ENCODE measurements at regions not wholly inside any gene's neighbourhood (a gene's known extent, or its start where the extent isn't known, plus 50 kb on each side); places are given as distances from the start of the nearest gene placed in this dataset.

DNA sequence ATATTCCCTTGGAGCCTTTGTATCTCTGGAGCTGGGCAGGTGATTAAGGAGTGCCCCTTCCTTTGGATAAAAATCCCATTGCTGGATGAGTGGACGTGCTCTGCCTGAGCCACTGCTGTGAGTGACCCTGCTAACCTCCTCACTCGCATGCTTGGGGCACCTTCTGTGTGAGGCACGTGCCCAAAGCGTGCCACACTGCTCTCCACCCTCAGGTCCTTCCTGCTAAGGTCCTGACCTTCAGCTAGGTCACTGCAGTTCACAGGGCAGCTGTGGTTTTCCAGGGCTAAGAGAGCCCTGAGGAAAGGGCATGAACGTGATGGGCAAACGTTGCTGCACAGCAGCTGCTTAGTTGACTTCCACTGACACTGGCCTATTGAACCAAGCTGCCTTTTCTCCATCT, 204.4 kb upstream of the COBL start:
- Histone ChIP-seq H3K9me3 (ENCODE audit: severe bottlenecking) (no peaks in the 10 kb centered on the region), H3K27me3 (ENCODE audit: insufficient read depth, low read depth, severe bottlenecking) (no peaks in the 10 kb centered on the region), H3K4me3 (ENCODE audit: low read depth, low read length) (no peak overlapping the region), H3K27ac (no peak overlapping the region), H3K36me3 (no peaks in the 10 kb centered on the region)
- TF ChIP-seq, protein P1, sequence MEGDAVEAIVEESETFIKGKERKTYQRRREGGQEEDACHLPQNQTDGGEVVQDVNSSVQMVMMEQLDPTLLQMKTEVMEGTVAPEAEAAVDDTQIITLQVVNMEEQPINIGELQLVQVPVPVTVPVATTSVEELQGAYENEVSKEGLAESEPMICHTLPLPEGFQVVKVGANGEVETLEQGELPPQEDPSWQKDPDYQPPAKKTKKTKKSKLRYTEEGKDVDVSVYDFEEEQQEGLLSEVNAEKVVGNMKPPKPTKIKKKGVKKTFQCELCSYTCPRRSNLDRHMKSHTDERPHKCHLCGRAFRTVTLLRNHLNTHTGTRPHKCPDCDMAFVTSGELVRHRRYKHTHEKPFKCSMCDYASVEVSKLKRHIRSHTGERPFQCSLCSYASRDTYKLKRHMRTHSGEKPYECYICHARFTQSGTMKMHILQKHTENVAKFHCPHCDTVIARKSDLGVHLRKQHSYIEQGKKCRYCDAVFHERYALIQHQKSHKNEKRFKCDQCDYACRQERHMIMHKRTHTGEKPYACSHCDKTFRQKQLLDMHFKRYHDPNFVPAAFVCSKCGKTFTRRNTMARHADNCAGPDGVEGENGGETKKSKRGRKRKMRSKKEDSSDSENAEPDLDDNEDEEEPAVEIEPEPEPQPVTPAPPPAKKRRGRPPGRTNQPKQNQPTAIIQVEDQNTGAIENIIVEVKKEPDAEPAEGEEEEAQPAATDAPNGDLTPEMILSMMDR (IDR thresholded peaks at IDR 0.05; ENCODE audit: low read depth, low read length): no peak
- no peak for DNase-seq

DNA sequence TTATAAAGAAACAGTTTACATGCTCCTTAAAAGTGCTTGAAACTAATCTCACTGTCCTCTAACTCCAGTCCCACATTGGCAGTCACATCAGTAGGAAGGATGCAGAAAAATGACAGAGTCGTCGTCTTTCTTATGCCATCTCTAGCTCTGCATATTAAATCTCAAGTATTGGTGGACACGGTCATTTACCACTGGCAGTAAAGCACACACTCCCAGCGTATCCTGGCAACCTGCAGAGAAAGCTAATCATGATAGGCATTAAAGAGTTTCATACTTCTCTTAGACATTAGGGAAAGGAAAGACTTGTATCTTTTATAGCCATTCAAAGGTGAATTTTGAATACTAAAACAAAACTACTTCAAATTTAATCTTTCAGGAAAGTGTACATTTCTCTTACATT, 202.0 kb upstream of the COBL start:
- no peaks in the 10 kb centered on the region for H3K9me3 ChIP-seq (ENCODE audit: severe bottlenecking)
- no peak overlapping the region for H3K27ac ChIP-seq
- DNase-seq: no peak
- no peaks in the 10 kb centered on the region for H3K36me3 ChIP-seq
- H3K27me3 ChIP-seq (ENCODE audit: insufficient read depth, low read depth, severe bottlenecking): no peaks in the 10 kb centered on the region
- H3K4me3 ChIP-seq (ENCODE audit: low read depth, low read length): no peak overlapping the region
- TF ChIP-seq, protein P1 (IDR thresholded peaks at IDR 0.05; ENCODE audit: low read depth, low read length): no peak

DNA sequence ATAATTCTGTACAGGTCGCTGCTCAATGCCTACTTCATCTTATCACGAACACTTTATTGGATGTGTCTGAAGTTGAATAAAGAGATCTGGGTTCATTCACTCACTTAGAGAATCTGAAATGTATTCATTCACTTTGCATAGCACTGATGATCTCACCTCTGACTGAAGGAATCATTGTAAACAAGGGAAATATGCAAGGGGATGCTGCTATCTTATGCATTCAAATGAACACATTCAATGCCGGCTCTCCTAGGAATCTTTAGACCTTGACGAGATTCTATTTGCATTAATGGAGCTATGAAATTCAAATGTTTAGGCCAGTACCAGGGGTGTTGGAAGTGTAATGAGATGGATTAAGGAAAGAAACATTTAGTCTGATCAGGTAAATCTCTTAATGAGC, 200.6 kb upstream of the COBL start:
- Histone ChIP-seq H3K4me3 (ENCODE audit: low read depth, low read length) (no peak overlapping the region), H3K36me3 (no peaks in the 10 kb centered on the region), H3K27ac (no peak overlapping the region), H3K9me3 (ENCODE audit: severe bottlenecking) (no peaks in the 10 kb centered on the region), H3K27me3 (ENCODE audit: insufficient read depth, low read depth, severe bottlenecking) (no peaks in the 10 kb centered on the region)
- no peak for DNase-seq
- TF ChIP-seq, protein P1 (IDR thresholded peaks at IDR 0.05; ENCODE audit: low read depth, low read length): no peak

DNA sequence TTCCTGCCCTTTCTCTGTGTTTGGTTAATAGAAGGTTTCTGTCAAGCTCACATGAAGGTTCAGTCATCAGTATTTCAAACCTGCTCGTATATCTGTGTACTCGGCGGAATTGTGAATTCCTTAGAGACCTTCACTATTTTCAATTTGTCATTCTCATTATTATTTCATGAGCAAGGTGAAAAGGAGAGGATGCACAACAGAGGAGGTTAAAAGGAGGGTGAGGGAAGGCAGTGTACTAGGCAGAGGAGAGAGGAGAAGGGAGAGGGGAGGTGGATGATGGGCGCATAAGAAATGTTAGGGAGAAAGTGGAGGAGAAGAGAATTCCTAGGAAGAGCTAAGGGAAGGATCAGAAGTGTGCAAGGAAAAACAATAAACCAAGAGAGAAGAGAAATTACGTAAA, 185.0 kb upstream of the COBL start:
- DNase-seq: no peak
- Histone ChIP-seq H3K27ac (no peak overlapping the region), H3K9me3 (ENCODE audit: severe bottlenecking) (peaks cover 8% of the 10 kb centered on the region), H3K36me3 (no peaks in the 10 kb centered on the region), H3K4me3 (ENCODE audit: low read depth, low read length) (no peak overlapping the region), H3K27me3 (ENCODE audit: insufficient read depth, low read depth, severe bottlenecking) (no peaks in the 10 kb centered on the region)
- TF ChIP-seq, protein P1 (IDR thresholded peaks at IDR 0.05; ENCODE audit: low read depth, low read length): no peak

DNA sequence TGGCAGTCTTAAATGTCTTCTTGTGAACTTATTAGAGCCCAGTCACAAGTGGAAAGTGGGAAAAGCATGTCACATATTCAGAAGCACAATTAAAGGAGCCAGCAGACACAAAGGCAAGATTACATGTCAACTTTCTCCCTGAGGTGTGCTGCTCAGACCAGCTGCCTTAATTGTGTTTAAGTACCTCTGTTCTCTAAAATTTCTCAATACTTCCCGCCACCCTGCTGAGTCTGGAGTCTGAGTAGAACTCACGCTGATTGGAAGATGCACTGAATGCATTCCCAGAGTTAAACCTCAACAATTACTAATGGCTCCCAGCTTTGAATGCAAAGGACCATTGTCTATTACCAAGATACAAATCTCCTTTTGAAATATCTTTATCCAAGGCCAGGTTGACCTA, 166.4 kb upstream of the COBL start:
- Histone ChIP-seq H3K27ac (no peak overlapping the region), H3K36me3 (no peaks in the 10 kb centered on the region), H3K9me3 (ENCODE audit: severe bottlenecking) (no peaks in the 10 kb centered on the region), H3K4me3 (ENCODE audit: low read depth, low read length) (no peak overlapping the region), H3K27me3 (ENCODE audit: insufficient read depth, low read depth, severe bottlenecking) (no peaks in the 10 kb centered on the region)
- TF ChIP-seq, protein P1 (IDR thresholded peaks at IDR 0.05; ENCODE audit: low read depth, low read length): no peak
- DNase-seq: no peak

DNA sequence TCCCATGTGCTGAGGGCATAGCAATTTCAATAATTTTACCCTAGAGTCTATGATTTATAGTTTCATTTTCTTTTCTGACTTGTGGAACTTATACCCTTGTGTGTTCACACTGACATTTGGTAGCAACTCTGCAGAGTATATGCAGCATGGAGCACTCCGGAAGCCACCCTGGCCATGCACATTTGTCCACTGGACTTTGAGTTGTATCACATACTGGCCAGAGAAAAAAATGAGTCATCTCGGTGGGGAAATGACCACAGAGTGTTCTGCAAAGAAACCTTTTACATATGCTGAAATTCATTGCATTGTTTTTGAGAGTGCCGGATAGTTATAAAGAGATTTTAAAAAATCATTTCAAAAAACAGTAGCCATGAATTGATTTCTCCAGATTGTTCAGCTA, 164.8 kb upstream of the COBL start:
- H3K27ac ChIP-seq: no peak overlapping the region
- TF ChIP-seq, protein P1 (IDR thresholded peaks at IDR 0.05; ENCODE audit: low read depth, low read length): no peak
- H3K4me3 ChIP-seq (ENCODE audit: low read depth, low read length): no peak overlapping the region
- DNase-seq: no peak
- H3K36me3 ChIP-seq: no peaks in the 10 kb centered on the region
- H3K9me3 ChIP-seq (ENCODE audit: severe bottlenecking): no peaks in the 10 kb centered on the region
- H3K27me3 ChIP-seq (ENCODE audit: insufficient read depth, low read depth, severe bottlenecking): no peaks in the 10 kb centered on the region

Measured in WERI-Rb-1 (cell line).